NCI-H1092 (cell line): ENCODE measurements at regions not wholly inside any gene's neighbourhood (a gene's known extent, or its start where the extent isn't known, plus 50 kb on each side); places are given as distances from the start of the nearest gene placed in this dataset.

Experiments used
- DNase-seq: peaks from one replicate; lab custom pipeline; 2025; lab: John Stamatoyannopoulos, UW

GRCh38 chr21:18191139-18191538, 53.5 kb upstream of the CHODL start:
- no peak for DNase-seq

DNA sequence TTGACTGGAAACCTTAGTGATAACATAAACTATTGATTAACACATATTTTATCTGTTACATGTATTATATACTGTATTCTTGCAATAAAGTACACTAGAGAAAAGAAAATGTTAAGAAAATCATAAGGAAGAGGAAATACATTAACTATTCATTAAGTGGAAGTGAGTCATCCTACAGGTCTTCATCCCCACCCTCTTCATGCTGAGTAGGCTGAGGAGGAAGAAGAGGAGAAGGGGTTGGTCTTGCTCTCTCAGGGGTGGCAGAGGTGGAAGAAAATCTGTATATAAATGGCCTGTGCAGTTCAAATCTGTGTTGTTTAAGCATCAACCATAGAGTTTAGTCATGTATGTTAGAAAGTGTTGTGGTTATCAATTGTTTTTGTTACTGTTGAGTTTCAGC, 66.1 kb upstream of the CHODL start:
- DNase-seq, result no peak

GRCh38 chr21:18174370-18174769, 70.3 kb upstream of the CHODL start:
- DNase-seq, result no peak

DNA sequence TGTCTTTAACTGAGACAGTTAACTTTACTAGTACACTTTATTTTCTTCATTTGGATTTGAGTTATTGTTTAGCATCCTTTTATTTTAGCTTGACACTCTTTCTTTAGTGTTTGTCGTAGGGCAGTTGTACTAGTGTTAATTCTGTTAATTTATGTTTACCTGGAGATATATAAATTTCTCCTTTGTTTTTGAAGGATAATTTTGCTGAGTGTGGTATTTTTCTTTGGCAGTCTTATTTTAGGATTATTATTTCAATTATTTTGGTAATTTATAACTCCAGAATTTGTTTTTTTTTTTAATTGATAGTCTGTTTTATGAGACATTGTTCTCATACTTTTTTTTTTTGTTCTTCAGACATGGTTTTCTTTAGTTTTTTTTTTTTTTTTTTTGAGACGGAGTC, 73.8 kb upstream of the CHODL start:
- DNase-seq, result no peak

- DNase-seq, result no peak
Measured at GRCh38 chr21:18170221-18170620, 74.4 kb upstream of the CHODL start.

GRCh38 chr21:18168108-18168507, 76.5 kb upstream of the CHODL start:
- DNase-seq, result no peak

- no peak for DNase-seq
Measured at GRCh38 chr21:18164933-18165332, 79.7 kb upstream of the CHODL start.

DNA sequence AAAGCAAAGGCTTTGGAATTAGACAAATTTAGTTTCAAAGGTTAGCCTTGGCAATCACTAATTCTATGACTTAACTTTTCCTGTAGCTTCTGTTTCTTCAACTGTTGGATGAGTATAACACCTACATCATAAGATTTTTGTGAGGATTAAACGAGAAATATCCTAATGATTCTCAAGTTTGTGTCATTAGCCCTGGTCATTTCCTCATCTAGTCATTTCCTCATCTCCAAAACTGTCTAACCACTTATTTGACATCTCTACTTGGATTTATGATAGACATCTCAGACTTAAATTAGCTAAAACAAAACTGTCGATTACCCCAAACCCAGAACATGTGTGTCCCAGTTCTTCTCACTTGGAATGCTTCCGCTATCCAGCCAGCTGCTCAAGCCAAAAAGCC, 80.2 kb upstream of the CHODL start:
- DNase-seq, result no peak

- DNase-seq, result no peak
Measured at GRCh38 chr21:18163956-18164355, 80.7 kb upstream of the CHODL start.

- DNase-seq, result no peak
Measured at GRCh38 chr21:18161841-18162240, 82.8 kb upstream of the CHODL start.

- peak; percentile 25 for DNase-seq
Measured at GRCh38 chr21:18157406-18157805, 87.2 kb upstream of the CHODL start.

GRCh38 chr21:18155508-18156193, 89.0 kb upstream of the CHODL start:
- no peak for DNase-seq

GRCh38 chr21:18153063-18153462, 91.6 kb upstream of the CHODL start:
- DNase-seq, result no peak

- DNase-seq, result no peak
Measured at GRCh38 chr21:18152371-18152770, 92.3 kb upstream of the CHODL start.

GRCh38 chr21:18151046-18151445, 93.6 kb upstream of the CHODL start:
- no peak for DNase-seq

DNA sequence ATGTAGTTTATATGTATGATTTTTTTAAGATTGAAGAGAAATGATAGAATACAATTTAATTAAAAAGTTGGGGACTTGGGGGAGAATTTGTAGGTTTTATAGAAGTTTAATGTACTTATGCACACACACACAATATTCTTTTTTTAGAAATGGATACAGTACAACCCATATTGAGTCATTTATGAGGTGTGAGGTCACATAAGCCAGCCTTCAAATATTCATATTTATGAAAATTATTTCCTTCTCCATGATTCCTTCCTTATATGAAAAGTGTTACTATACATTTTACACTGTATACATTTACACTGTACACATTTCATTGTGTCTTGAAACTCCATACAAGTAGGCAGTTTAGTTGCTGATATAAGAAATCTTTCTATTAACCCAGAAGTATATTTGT, 96.2 kb upstream of the CHODL start:
- no peak for DNase-seq

DNA sequence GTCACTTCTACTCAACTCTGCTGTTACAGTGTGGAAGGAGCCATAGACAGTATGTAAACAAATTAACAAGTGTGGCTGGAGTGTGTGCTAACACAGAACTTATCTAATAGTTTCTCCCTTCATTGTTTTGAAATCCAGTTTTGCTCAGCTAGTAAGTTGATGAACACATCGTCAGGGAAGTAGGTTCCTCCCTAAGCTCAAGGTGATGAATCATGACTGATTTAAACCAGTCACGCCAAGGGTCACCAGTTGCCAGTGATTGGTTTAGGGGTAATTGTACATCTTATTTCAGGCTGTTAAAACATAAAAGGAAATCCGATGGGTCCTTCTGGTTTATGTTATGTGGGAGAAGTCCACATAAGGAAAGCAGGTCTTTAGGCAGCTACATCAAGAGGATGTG, 97.0 kb upstream of the CHODL start:
- no peak for DNase-seq

GRCh38 chr21:18146820-18147219, 97.8 kb upstream of the CHODL start:
- DNase-seq, result no peak

GRCh38 chr21:18144339-18144738, 100.3 kb upstream of the CHODL start:
- no peak for DNase-seq

DNA sequence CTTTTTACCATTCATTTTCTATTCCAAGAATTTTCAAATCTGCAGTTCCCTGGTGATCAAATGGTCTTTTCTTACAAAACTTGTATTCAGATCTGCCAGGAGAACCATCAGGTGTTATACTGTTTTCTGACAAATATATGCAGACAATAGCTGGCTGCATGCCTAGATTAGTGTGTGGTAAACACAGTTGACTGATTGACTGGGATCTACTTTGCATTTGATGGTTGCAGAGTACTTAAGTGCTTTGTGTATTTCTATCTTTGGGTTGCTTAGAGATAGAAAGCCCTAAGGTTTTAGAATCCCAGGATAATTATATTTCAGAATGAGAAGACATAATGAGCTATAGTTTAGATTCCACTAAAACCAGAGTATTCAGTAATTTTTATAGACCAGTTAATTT, 102.0 kb upstream of the CHODL start:
- DNase-seq, result peak; percentile 4

- no peak for DNase-seq
Measured at GRCh38 chr21:18138507-18138906, 106.1 kb upstream of the CHODL start.

GRCh38 chr21:18129526-18129925, 115.1 kb upstream of the CHODL start:
- DNase-seq, result no peak

DNA sequence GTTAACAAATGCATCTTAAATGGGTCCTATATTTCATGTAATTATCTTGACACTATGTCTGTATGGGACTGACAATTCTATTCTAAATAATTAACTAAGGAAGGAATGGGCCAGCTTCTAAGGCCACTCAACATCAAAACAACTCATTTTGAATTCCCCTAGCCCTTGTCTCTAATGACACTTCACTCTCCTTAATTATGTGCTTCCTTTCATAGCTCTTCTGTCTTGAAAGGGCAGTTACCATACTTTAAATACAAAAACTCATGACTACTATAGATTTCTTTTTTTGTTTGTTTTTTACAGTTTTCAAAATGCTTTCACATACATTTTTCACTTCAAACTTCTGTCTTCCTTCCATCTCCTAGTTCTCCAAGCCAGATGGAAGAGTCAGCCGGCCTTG, 126.1 kb upstream of the CHODL start:
- no peak for DNase-seq

DNA sequence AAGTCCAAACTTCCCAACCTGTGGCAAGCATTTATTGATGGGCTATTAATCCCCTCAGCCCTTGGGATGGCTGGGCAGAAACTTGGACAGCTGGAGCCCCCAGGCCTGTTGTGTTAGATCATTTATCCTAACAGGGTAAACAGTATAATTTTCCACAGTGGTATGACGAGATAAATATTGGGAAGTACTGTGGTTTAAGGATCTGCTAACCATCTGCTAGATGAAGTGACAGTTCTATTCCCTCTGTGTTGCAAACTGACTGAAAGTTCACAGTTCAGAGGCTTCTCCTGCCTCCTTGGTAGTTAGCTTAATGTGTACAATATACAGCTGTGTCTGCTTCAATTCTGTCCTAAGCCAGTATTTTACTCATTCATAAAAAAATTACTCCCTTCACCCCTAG, 127.5 kb upstream of the CHODL start:
- no peak for DNase-seq

DNA sequence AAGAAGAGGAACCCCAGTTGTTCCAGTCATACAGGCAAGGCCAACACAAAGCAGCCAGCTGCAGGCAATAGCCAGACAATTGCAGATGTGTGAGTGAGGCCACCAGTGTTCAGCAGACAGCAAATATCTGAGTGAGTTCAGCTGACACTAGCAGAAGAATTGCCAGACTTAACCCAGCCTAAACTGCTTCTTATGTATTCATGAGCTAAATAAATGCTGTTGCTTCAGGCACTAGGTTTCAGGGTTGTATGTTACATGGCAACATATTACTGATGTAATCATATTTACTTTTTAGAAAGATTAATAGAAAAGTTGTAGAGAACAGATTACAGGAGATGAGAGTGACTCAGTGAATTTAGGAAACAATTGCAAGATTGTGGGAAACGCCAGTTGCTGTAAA, 129.8 kb upstream of the CHODL start:
- DNase-seq, result no peak
